Natural killer cell (primary cell): ENCODE measurements at regions not wholly inside any gene's neighbourhood (a gene's known extent, or its start where the extent isn't known, plus 50 kb on each side); places are given as distances from the start of the nearest gene placed in this dataset.

Experiments used
- ATAC-seq, 3 donors: fragments of 150-1000 bp in 2 of 3; fragments of 200-7000 bp in 1 of 3; cut with Tn5 transposase; 1 replicate in 1 of 3; 2 replicates in 2 of 3; pipeline ENCODE4 v1.10.0; 2021; ENCODE audit warnings: mild to moderate bottlenecking in 2 of 3, moderate library complexity in 2 of 3
- DNase-seq, 2 donors: peaks; one replicate each; pipeline versions ENCODE4 v3.0.0 to v3.0.0-alpha.2; 2013 to 2021; ENCODE audit warnings: mixed read lengths in 1 of 2
- H3K27ac ChIP-seq: one replicate; pipeline ENCODE4 v1.5.1; 2013; ENCODE audit warnings: mild to moderate bottlenecking, low read length
- H3K27me3 ChIP-seq: one replicate; pipeline ENCODE4 v1.6.1; 2013; ENCODE audit warnings: low read length; ENCODE audit not compliant: control insufficient read depth, insufficient read depth
- H3K36me3 ChIP-seq: one replicate; pipeline ENCODE4 v1.6.1; 2013; ENCODE audit warnings: low read length; ENCODE audit not compliant: control insufficient read depth, insufficient read depth
- H3K4me1 ChIP-seq: one replicate; pipeline ENCODE4 v1.6.1; 2013; ENCODE audit warnings: low read length; ENCODE audit not compliant: control insufficient read depth, insufficient read depth
- H3K4me3 ChIP-seq: one replicate; pipeline ENCODE4 v1.5.1; 2013; ENCODE audit warnings: low read length
- H3K9me3 ChIP-seq: one replicate; pipeline ENCODE4 v1.6.1; 2013; ENCODE audit warnings: low read length; ENCODE audit not compliant: control insufficient read depth, insufficient read depth
- H3K27ac Mint-ChIP-seq, 2 donors: one replicate each; pipeline ENCODE4 v1.8.0; 2022; ENCODE audit warnings: mild to moderate bottlenecking in 2 of 2, mixed read lengths in 2 of 2, moderate library complexity in 1 of 2
- H3K27me3 Mint-ChIP-seq, 2 donors: one replicate each; pipeline ENCODE4 v1.8.0; 2022; ENCODE audit warnings: low read depth in 2 of 2, mixed read lengths in 2 of 2
- H3K36me3 Mint-ChIP-seq: one replicate; pipeline ENCODE4 v1.8.0; 2022; ENCODE audit warnings: mixed read lengths
- H3K4me1 Mint-ChIP-seq, 2 donors: one replicate each; pipeline ENCODE4 v1.8.0; 2022; ENCODE audit warnings: mixed read lengths in 2 of 2
- H3K4me3 Mint-ChIP-seq: one replicate; pipeline ENCODE4 v1.8.0; 2022; ENCODE audit warnings: mild to moderate bottlenecking, moderate library complexity, mixed read lengths
- H3K9me3 Mint-ChIP-seq, 2 donors: one replicate each; pipeline ENCODE4 v1.8.0; 2022; ENCODE audit warnings: mixed read lengths in 2 of 2
- WGBS: methylation state at CpG from one replicate; pipeline ENCODE4 v1.1.7; 2013; ENCODE audit warnings: missing lambda C conversion rate; ENCODE audit not compliant: insufficient coverage; 5-methylcytosine and 5-hydroxymethylcytosine counted together
- intact Hi-C: fragments of 100-400 bp; cut with micrococcal nuclease; formaldehyde crosslinking; loops from one replicate; pipeline ENCODE4 v1.14.2; 2022
- TF ChIP-seq, protein P1 (sequence below): fragments of 200-600 bp; IDR thresholded peaks from one replicate; pipeline ENCODE4 v1.8.0; 2022; ENCODE audit warnings: antibody characterized with exemption

GRCh38 chr5:18954239-18954638 lies 1033.8 kb downstream of the CDH18 start:
- DNase-seq: no peak
- Histone ChIP-seq H3K27me3 (no peaks in the 10 kb centered on the region), H3K27ac (no peak overlapping the region), H3K4me1 (no peaks in the 10 kb centered on the region), H3K4me3 (no peak overlapping the region), H3K36me3 (no peaks in the 10 kb centered on the region), H3K9me3 (no peaks in the 10 kb centered on the region)
- Mint-ChIP-seq H3K9me3 (peaks cover 11 to 24% of the 10 kb centered on the region in 2 donors), H3K4me3 (no peak overlapping the region), H3K27me3 (no peaks in the 10 kb centered on the region), H3K4me1 (no peaks in the 10 kb centered on the region), H3K36me3 (no peaks in the 10 kb centered on the region), H3K27ac (no peak overlapping the region)
- TF ChIP-seq, protein P1, sequence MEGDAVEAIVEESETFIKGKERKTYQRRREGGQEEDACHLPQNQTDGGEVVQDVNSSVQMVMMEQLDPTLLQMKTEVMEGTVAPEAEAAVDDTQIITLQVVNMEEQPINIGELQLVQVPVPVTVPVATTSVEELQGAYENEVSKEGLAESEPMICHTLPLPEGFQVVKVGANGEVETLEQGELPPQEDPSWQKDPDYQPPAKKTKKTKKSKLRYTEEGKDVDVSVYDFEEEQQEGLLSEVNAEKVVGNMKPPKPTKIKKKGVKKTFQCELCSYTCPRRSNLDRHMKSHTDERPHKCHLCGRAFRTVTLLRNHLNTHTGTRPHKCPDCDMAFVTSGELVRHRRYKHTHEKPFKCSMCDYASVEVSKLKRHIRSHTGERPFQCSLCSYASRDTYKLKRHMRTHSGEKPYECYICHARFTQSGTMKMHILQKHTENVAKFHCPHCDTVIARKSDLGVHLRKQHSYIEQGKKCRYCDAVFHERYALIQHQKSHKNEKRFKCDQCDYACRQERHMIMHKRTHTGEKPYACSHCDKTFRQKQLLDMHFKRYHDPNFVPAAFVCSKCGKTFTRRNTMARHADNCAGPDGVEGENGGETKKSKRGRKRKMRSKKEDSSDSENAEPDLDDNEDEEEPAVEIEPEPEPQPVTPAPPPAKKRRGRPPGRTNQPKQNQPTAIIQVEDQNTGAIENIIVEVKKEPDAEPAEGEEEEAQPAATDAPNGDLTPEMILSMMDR: no peak
- intact Hi-C loops: no loop called here
- 50% methylated on average over 2 of the region's 2 CpGs for WGBS
- no peak for ATAC-seq

DNA sequence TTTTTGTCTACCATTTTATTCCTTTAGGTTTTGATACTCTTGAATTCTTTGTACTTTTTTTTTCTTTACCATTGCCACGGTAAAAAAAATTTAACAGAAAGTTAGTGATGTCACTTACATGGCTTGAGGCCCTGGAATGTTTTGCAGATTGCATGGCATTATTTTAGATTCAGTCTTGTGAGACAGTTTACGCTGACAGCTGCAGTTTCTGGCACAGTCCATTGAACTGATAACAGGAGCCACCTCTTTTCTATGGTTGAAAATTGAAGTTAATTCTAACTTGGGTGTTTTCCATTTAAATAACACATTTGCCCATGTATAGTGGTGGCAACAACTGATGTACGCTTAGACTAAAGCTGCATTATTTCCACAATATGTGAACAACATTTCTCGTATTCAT lies 1028.5 kb downstream of the CDH18 start:
- no peak overlapping the region for H3K27ac Mint-ChIP-seq
- intact Hi-C loops: no loop called here
- WGBS: 92% methylated on average over 4 of the region's 4 CpGs

DNA sequence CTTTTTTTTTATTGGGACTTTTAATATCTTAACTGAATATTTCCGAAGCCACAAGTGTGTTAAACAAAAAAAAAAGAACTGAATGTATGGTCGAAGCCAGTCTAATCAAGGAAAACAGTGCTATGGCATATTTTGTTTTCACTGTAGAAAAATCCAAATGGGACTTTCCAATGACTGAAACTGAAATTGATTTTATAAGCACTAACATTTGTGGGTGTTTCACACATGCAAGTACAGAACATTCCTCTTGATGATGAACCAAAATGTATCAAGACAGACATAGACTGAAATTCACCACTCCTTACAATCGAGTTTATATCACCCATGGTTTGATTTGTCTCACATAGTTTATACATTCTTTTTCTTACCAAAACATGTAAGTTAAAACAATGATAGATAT lies 1026.8 kb downstream of the CDH18 start:
- Mint-ChIP-seq H3K4me1 (no peaks in the 10 kb centered on the region), H3K27me3 (no peaks in the 10 kb centered on the region), H3K27ac (no peak overlapping the region), H3K36me3 (no peaks in the 10 kb centered on the region), H3K9me3 (peaks cover 4 to 8% of the 10 kb centered on the region in 2 donors), H3K4me3 (no peak overlapping the region)
- no peaks in the 10 kb centered on the region for H3K4me1 ChIP-seq
- H3K9me3 ChIP-seq: no peaks in the 10 kb centered on the region
- no peaks in the 10 kb centered on the region for H3K36me3 ChIP-seq
- WGBS: 88% methylated on average over 1 of the region's 3 CpGs
- no peak overlapping the region for H3K27ac ChIP-seq
- no peaks in the 10 kb centered on the region for H3K27me3 ChIP-seq
- DNase-seq (no peak), ATAC-seq (no peak)
- TF ChIP-seq, protein P1: no peak
- H3K4me3 ChIP-seq: no peak overlapping the region
- intact Hi-C loops: no loop called here

More for the DNA sequence above, 1028.5 kb downstream of the CDH18 start:
- no peak overlapping the region for H3K27ac ChIP-seq
- H3K36me3 Mint-ChIP-seq: no peaks in the 10 kb centered on the region
- no peak overlapping the region for H3K4me3 ChIP-seq
- H3K4me1 Mint-ChIP-seq: no peaks in the 10 kb centered on the region
- ATAC-seq (no peak), DNase-seq (no peak)
- no peaks in the 10 kb centered on the region for H3K27me3 Mint-ChIP-seq
- H3K9me3 ChIP-seq: no peaks in the 10 kb centered on the region
- H3K27me3 ChIP-seq: no peaks in the 10 kb centered on the region
- no peaks in the 10 kb centered on the region for H3K4me1 ChIP-seq
- no peak overlapping the region for H3K4me3 Mint-ChIP-seq
- H3K9me3 Mint-ChIP-seq: peaks cover 3 to 6% of the 10 kb centered on the region in 2 donors
- TF ChIP-seq, protein P1: no peak
- no peaks in the 10 kb centered on the region for H3K36me3 ChIP-seq

- Histone ChIP-seq H3K4me1 (no peaks in the 10 kb centered on the region), H3K9me3 (no peaks in the 10 kb centered on the region), H3K27me3 (no peaks in the 10 kb centered on the region), H3K36me3 (no peaks in the 10 kb centered on the region), H3K4me3 (no peak overlapping the region), H3K27ac (no peak overlapping the region)
- TF ChIP-seq, protein P1: no peak
- ATAC-seq (no peak), DNase-seq (no peak)
- Mint-ChIP-seq H3K4me1 (no peaks in the 10 kb centered on the region), H3K27ac (no peak overlapping the region), H3K4me3 (no peak overlapping the region), H3K36me3 (no peaks in the 10 kb centered on the region), H3K9me3 (peaks cover 2 to 8% of the 10 kb centered on the region in 2 donors), H3K27me3 (no peaks in the 10 kb centered on the region)
- 95% methylated on average over 3 of the region's 3 CpGs for WGBS
- intact Hi-C loops: no loop called here
Observed at GRCh38 chr5:18965893-18966292, 1022.1 kb downstream of the CDH18 start.
